K562 (cell line): ENCODE measurements at regions not wholly inside any gene's neighbourhood (a gene's known extent, or its start where the extent isn't known, plus 50 kb on each side); places are given as distances from the start of the nearest gene placed in this dataset.

Experiments used
- BRF2 ChIP-seq: IDR thresholded peaks from 3 replicates; pipeline ENCODE4 v1.6.1; 2011; ENCODE audit warnings: borderline replicate concordance, mild to moderate bottlenecking; ENCODE audit not compliant: insufficient read length, insufficient read depth
- CBX2 ChIP-seq: fragments of 200-600 bp; sonication (generic); IDR thresholded peaks from one replicate; pipeline ENCODE4 v1.6.1; 2012; ENCODE audit warnings: mild to moderate bottlenecking, low read length, inconsistent platforms; ENCODE audit not compliant: insufficient read depth, poor library complexity, severe bottlenecking
- CBX3 ChIP-seq, 2 experiments: IDR thresholded peaks; 1 replicate in 1 of 2; 2 replicates in 1 of 2; pipeline ENCODE4 v1.6.1; 2012; ENCODE audit warnings: inconsistent platforms in 2 of 2, low read length in 2 of 2, borderline replicate concordance in 1 of 2, control low read depth in 1 of 2
- CC2D1A ChIP-seq: fragments of 450-650 bp; IDR thresholded peaks from 2 replicates; pipeline ENCODE4 v1.6.1; 2017; ENCODE audit warnings: mild to moderate bottlenecking
- CREM ChIP-seq: IDR thresholded peaks from 2 replicates; pipeline ENCODE4 v1.6.1; 2014; ENCODE audit warnings: antibody characterized with exemption, low read depth
- CXXC5 ChIP-seq: fragments of 250-450 bp; sonication (Bioruptor Pico); IDR thresholded peaks from 2 replicates; pipeline ENCODE4 v1.8.0; 2022; ENCODE audit warnings: inconsistent platforms, mild to moderate bottlenecking, moderate library complexity
- GABPB2 ChIP-seq: fragments of 250-450 bp; sonication (Bioruptor Pico); conservative IDR thresholded peaks from 2 replicates; pipeline ENCODE4 v1.5.1; 2021; ENCODE audit warnings: mild to moderate bottlenecking
- HBP1 ChIP-seq: fragments of 450-650 bp; formaldehyde crosslinking; IDR thresholded peaks from 2 replicates; pipeline ENCODE4 v1.4.0; 2022; ENCODE audit warnings: missing genetic modification characterization
- MXI1 ChIP-seq: IDR thresholded peaks from 2 replicates; pipeline ENCODE4 v1.6.1; 2011; ENCODE audit warnings: low read depth, mild to moderate bottlenecking, improper control_type of control experiment, low read length
- NRF1 ChIP-seq, 2 experiments: fragments of 450-650 bp; IDR thresholded peaks in 1 of 2; conservative IDR thresholded peaks in 1 of 2; 2 replicates each; pipeline ENCODE4 v1.6.1; 2014; ENCODE audit warnings: mild to moderate bottlenecking in 2 of 2
- RERE ChIP-seq: sonication (generic); formaldehyde crosslinking; IDR thresholded peaks from 2 replicates; pipeline ENCODE4 v1.8.0; 2023; ENCODE audit warnings: missing genetic modification reagents, mild to moderate bottlenecking, borderline replicate concordance
- ZFP91 ChIP-seq: sonication (generic); formaldehyde crosslinking; IDR thresholded peaks from 2 replicates; pipeline ENCODE4 v1.8.0; 2022; ENCODE audit warnings: mild to moderate bottlenecking, missing genetic modification reagents
- ZNF224 ChIP-seq: sonication (generic); formaldehyde crosslinking; IDR thresholded peaks from 2 replicates; pipeline ENCODE4 v1.8.0; 2022; ENCODE audit warnings: mild to moderate bottlenecking, missing genetic modification reagents
- ZNF436 ChIP-seq: fragments of 250-450, 450-650 bp; sonication (Bioruptor Pico); formaldehyde crosslinking; IDR thresholded peaks from 2 replicates; pipeline ENCODE4 v1.7.0; 2020; ENCODE audit warnings: mild to moderate bottlenecking
- ZNF511 ChIP-seq: sonication (generic); formaldehyde crosslinking; IDR thresholded peaks from 2 replicates; pipeline ENCODE4 v1.8.0; 2022; ENCODE audit warnings: mild to moderate bottlenecking, missing genetic modification reagents

GRCh38 chr3:194928831-194929577 is 243.3 kb downstream of the FAM43A start (continued):
- TF ChIP-seq BRF2 (no peak), HBP1 (no peak), ZNF511 (no peak), GABPB2 (CRISPR knock-in tag) (no peak), ZNF436 (no peak), CREM (0 out of 2 replicates have a peak, but pooled peaks have one; percentile 9), MXI1 (no peak), NRF1 (conservative IDR thresholded peaks at IDR 0.05 in 1 of 2, IDR thresholded peaks at IDR 0.05 in 1 of 2) (0 out of 4 replicates have a peak, but pooled peaks of 1 of the 2 experiments have one; percentile 23), ZFP91 (CRISPR knock-in tag) (0 out of 2 replicates have a peak, but pooled peaks have one; percentile 25), CC2D1A (peak; percentile 73), CBX3 (IDR thresholded peaks at IDR 0.05; ENCODE audit: borderline replicate concordance in 1 of 2, low read length in 2 of 2) (peak in 1 of 2 experiments; percentile 98; a peak in 2 of 3 replicates), ZNF224 (CRISPR knock-in tag) (peak; percentile 97), RERE (CRISPR knock-in tag) (no peak), CBX2 (no peak), CXXC5 (CRISPR knock-in tag) (peak; percentile 56)
